ENCODE measurements at regions not wholly inside any gene's neighbourhood (a gene's known extent, or its start where the extent isn't known, plus 50 kb on each side); places are given as distances from the start of the nearest gene placed in this dataset.

DNA sequence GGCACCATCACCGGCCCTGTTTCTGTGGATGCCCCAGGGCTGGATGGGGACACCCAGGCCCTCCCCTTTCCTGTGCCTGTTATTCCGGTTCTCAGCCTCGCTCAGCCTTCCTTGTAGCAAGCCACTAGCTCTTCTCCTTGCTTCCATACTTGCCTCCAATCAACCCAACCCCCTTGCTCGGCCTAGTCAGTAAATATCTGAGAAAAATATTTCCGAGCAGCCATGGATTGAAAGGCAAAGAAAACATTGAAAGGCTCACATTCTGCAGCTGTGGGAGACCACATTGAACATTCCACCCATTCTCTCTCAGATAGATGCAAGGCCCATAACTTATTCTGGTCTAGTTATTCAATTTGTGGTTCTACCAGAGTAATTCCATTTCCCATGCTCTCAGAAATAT is 114.9 kb downstream of the SPP2 start:
- TF ChIP-seq, protein P1, sequence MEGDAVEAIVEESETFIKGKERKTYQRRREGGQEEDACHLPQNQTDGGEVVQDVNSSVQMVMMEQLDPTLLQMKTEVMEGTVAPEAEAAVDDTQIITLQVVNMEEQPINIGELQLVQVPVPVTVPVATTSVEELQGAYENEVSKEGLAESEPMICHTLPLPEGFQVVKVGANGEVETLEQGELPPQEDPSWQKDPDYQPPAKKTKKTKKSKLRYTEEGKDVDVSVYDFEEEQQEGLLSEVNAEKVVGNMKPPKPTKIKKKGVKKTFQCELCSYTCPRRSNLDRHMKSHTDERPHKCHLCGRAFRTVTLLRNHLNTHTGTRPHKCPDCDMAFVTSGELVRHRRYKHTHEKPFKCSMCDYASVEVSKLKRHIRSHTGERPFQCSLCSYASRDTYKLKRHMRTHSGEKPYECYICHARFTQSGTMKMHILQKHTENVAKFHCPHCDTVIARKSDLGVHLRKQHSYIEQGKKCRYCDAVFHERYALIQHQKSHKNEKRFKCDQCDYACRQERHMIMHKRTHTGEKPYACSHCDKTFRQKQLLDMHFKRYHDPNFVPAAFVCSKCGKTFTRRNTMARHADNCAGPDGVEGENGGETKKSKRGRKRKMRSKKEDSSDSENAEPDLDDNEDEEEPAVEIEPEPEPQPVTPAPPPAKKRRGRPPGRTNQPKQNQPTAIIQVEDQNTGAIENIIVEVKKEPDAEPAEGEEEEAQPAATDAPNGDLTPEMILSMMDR (IDR thresholded peaks at IDR 0.05), result no peak
- TF ChIP-seq EP300 (IDR thresholded peaks at IDR 0.05) (no peak), POLR2AphosphoS5 (IDR thresholded peaks at IDR 0.05) (no peak), POLR2A (IDR thresholded peaks at IDR 0.05) (no peak)

Data from gastroesophageal sphincter (tissue), 3 donors.